ENCODE measurements at regions not wholly inside any gene's neighbourhood (a gene's known extent, or its start where the extent isn't known, plus 50 kb on each side); places are given as distances from the start of the nearest gene placed in this dataset.

- TF ChIP-seq CTCF (IDR thresholded peaks at IDR 0.05), result no peak
- TF ChIP-seq POLR2A (IDR thresholded peaks at IDR 0.05), result no peak
Measured at GRCh38 chr13:106348075-106348840, 187.2 kb downstream of the EFNB2 start.
